Endothelial cell (in vitro differentiated cells): ENCODE measurements at regions not wholly inside any gene's neighbourhood (a gene's known extent, or its start where the extent isn't known, plus 50 kb on each side); places are given as distances from the start of the nearest gene placed in this dataset.

Source experiments
- DNase-seq: peaks from one replicate; pipeline ENCODE4 v3.0.0; 2021; ENCODE audit warnings: low spot score
- H3K27ac Mint-ChIP-seq: one replicate; pipeline ENCODE4 v1.8.0; 2021; ENCODE audit warnings: mixed read lengths, inconsistent platforms; ENCODE audit not compliant: unreplicated experiment
- H3K27me3 Mint-ChIP-seq: one replicate; pipeline ENCODE4 v1.8.0; 2021; ENCODE audit warnings: mild to moderate bottlenecking, moderate library complexity, mixed read lengths, inconsistent platforms; ENCODE audit not compliant: unreplicated experiment
- H3K36me3 Mint-ChIP-seq: one replicate; pipeline ENCODE4 v1.8.0; 2021; ENCODE audit warnings: mild to moderate bottlenecking, low read depth, mixed read lengths, inconsistent platforms; ENCODE audit not compliant: unreplicated experiment
- H3K4me1 Mint-ChIP-seq: one replicate; pipeline ENCODE4 v1.8.0; 2021; ENCODE audit warnings: mild to moderate bottlenecking, mixed read lengths, inconsistent platforms; ENCODE audit not compliant: unreplicated experiment
- H3K4me3 Mint-ChIP-seq: one replicate; pipeline ENCODE4 v1.8.0; 2021; ENCODE audit warnings: mild to moderate bottlenecking, mixed read lengths, inconsistent platforms; ENCODE audit not compliant: unreplicated experiment
- H3K9me3 Mint-ChIP-seq: one replicate; pipeline ENCODE4 v1.8.0; 2021; ENCODE audit warnings: mixed read lengths, inconsistent platforms; ENCODE audit not compliant: unreplicated experiment
- CTCF ChIP-seq: fragments of 200-600 bp; sonication (generic); IDR thresholded peaks from one replicate; pipeline ENCODE4 v1.5.0; 2021; ENCODE audit warnings: antibody characterized with exemption; ENCODE audit not compliant: unreplicated experiment

GRCh38 chr20:23152308-23152892 is 66.3 kb upstream of the CD93 start:
- H3K27me3 Mint-ChIP-seq = peaks cover 2% of the 10 kb centered on the region
- peaks cover 33% of the 10 kb centered on the region for H3K4me1 Mint-ChIP-seq
- H3K4me3 Mint-ChIP-seq = no peak overlapping the region
- peaks cover 2% of the 10 kb centered on the region for H3K36me3 Mint-ChIP-seq
- no peaks in the 10 kb centered on the region for H3K9me3 Mint-ChIP-seq
- H3K27ac Mint-ChIP-seq = no peak overlapping the region
- no peak for TF ChIP-seq CTCF
- DNase-seq = no peak

GRCh38 chr20:23151885-23152284 is 65.8 kb upstream of the CD93 start:
- peaks cover 2% of the 10 kb centered on the region for H3K27me3 Mint-ChIP-seq
- DNase-seq = no peak
- no peak overlapping the region for H3K4me3 Mint-ChIP-seq
- no peak for TF ChIP-seq CTCF
- no peak overlapping the region for H3K27ac Mint-ChIP-seq
- H3K9me3 Mint-ChIP-seq = no peaks in the 10 kb centered on the region
- peaks cover 2% of the 10 kb centered on the region for H3K36me3 Mint-ChIP-seq
- H3K4me1 Mint-ChIP-seq = peaks cover 33% of the 10 kb centered on the region

GRCh38 chr20:23151008-23151703 is 65.0 kb upstream of the CD93 start:
- H3K27ac Mint-ChIP-seq = no peak overlapping the region
- DNase-seq = no peak
- H3K4me3 Mint-ChIP-seq = no peak overlapping the region
- H3K4me1 Mint-ChIP-seq = peaks cover 30% of the 10 kb centered on the region
- TF ChIP-seq CTCF = no peak
- peaks cover 2% of the 10 kb centered on the region for H3K9me3 Mint-ChIP-seq
- H3K27me3 Mint-ChIP-seq = peaks cover 2% of the 10 kb centered on the region
- H3K36me3 Mint-ChIP-seq = no peaks in the 10 kb centered on the region

GRCh38 chr20:23150304-23151007 is 64.3 kb upstream of the CD93 start:
- no peak overlapping the region for H3K4me3 Mint-ChIP-seq
- H3K4me1 Mint-ChIP-seq = peaks cover 30% of the 10 kb centered on the region
- H3K27ac Mint-ChIP-seq = no peak overlapping the region
- no peak for DNase-seq
- no peak for TF ChIP-seq CTCF
- peaks cover 2% of the 10 kb centered on the region for H3K27me3 Mint-ChIP-seq
- peaks cover 3% of the 10 kb centered on the region for H3K9me3 Mint-ChIP-seq
- no peaks in the 10 kb centered on the region for H3K36me3 Mint-ChIP-seq
